ENCODE measurements at regions not wholly inside any gene's neighbourhood (a gene's known extent, or its start where the extent isn't known, plus 50 kb on each side); places are given as distances from the start of the nearest gene placed in this dataset.
A peak's percentile ranks its signal among the peaks of the same experiment; 100 is the strongest.
"Not testable (repeated sequence)": the region's sequence is repeated elsewhere in the genome, so short reads cannot be mapped to it uniquely, and the experiment has no call there.

DNA sequence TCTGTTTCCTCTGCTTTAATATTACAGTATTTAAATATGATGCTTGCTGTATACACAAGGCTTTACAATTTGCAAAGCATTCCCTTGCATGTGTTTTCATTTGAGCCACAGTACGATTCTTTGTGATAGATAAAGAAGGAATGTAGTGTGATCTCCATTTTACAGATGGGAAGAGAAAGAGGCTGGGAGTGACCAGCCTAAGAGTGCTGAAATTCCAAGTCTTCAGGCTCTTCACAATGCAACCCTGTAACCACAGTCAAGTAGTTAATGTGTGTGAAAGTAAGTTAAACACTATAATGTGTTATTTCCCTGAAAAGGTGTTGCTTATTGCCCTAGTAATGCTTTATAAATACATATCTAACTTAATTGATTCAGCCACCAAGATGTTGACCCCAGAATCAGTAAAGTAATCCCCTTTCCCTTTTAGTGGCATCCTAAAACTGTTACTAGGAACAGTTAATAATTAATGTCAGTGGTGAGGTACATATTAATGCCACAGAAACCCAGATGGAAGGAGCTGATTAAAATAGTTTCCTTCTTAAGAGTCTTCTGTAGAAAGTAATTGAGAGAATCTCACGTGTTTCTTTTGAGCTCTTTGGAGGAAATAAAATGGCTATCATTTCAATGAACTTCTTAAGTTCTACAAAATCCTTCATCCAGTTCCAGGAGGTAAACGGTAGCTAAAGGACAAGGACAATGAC, 110.4 kb downstream of the IL12A start:
- peak; percentile 23 for DNase-seq (ENCODE audit: low read depth)
- Histone ChIP-seq H3K36me3 (ENCODE audit: control insufficient read depth, insufficient read depth, low read length) (no peaks in the 10 kb centered on the region), H3K27me3 (ENCODE audit: control insufficient read depth, insufficient read depth, low read length) (no peaks in the 10 kb centered on the region), H3K4me3 (ENCODE audit: low read depth, low read length) (no peak overlapping the region)
- TF ChIP-seq, protein P1, sequence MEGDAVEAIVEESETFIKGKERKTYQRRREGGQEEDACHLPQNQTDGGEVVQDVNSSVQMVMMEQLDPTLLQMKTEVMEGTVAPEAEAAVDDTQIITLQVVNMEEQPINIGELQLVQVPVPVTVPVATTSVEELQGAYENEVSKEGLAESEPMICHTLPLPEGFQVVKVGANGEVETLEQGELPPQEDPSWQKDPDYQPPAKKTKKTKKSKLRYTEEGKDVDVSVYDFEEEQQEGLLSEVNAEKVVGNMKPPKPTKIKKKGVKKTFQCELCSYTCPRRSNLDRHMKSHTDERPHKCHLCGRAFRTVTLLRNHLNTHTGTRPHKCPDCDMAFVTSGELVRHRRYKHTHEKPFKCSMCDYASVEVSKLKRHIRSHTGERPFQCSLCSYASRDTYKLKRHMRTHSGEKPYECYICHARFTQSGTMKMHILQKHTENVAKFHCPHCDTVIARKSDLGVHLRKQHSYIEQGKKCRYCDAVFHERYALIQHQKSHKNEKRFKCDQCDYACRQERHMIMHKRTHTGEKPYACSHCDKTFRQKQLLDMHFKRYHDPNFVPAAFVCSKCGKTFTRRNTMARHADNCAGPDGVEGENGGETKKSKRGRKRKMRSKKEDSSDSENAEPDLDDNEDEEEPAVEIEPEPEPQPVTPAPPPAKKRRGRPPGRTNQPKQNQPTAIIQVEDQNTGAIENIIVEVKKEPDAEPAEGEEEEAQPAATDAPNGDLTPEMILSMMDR (IDR thresholded peaks at IDR 0.05; ENCODE audit: insufficient read depth, low read length, poor library complexity, severe bottlenecking), result no peak

DNA sequence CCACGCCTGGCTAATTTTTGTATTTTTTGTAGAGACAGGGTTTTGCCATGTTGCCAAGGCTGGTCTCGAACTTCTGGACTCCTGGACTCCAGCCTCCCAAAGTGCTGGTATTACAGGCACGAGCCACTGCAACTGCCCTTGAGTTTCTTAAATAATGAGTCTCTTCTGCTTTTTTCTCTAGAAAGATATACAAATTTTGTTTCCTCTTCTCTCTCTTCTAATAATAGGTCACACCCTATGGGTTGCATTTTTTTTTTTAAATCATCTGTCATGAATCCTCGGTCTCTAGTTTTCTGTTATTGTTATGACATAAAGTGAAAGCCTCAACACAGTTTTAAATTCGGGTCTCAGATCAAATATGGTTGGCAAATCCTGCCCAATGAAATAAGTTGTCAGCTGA, 111.2 kb downstream of the IL12A start:
- TF ChIP-seq, protein P1 (IDR thresholded peaks at IDR 0.05; ENCODE audit: insufficient read depth, low read length, poor library complexity, severe bottlenecking), result no peak
- Histone ChIP-seq H3K4me3 (ENCODE audit: low read depth, low read length) (no peak overlapping the region), H3K36me3 (ENCODE audit: control insufficient read depth, insufficient read depth, low read length) (no peaks in the 10 kb centered on the region), H3K27me3 (ENCODE audit: control insufficient read depth, insufficient read depth, low read length) (no peaks in the 10 kb centered on the region)
- no peak for DNase-seq (ENCODE audit: low read depth)

DNA sequence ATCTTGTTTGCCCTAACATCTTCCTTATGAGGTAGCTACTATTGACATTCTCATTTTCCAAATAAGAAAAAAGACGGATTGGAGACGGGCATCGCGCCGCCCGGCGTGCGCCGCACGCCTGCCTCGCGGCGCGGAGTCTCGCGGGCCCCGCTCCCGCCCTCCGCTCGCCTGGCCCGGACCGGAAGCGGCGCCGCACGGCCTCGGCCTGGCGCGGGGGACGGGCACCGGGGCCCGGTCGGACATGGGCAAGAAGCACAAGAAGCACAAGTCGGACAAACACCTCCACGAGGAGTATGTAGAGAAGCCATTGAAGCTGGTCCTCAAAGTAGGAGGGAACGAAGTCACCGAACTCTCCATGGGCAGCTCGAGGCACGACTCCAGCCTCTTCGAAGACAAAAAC, 112.0 kb downstream of the IL12A start:
- TF ChIP-seq, protein P1 (IDR thresholded peaks at IDR 0.05; ENCODE audit: insufficient read depth, low read length, poor library complexity, severe bottlenecking), result no peak
- no peaks in the 10 kb centered on the region for H3K27me3 ChIP-seq (ENCODE audit: control insufficient read depth, insufficient read depth, low read length)
- H3K36me3 ChIP-seq (ENCODE audit: control insufficient read depth, insufficient read depth, low read length), result no peaks in the 10 kb centered on the region
- DNase-seq (ENCODE audit: low read depth), result no peak
- H3K4me3 ChIP-seq (ENCODE audit: low read depth, low read length), result no peak overlapping the region

DNA sequence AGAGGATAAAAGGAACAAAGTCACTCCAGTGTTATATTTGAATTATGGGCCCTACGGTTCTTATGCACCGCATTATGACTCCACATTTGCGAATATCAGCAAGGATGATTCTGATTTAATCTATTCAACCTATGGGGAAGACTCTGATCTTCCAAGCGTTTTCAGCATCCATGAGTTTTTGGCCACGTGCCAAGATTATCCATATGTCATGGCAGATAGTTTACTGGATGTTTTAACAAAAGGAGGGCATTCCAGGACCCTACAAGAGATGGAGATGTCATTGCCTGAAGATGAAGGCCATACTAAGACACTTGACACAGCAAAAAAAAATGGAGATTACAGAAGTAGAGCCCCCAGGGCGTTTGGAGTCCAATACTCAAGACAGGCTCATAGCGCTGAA, 113.4 kb downstream of the IL12A start:
- not testable (repeated sequence) for H3K36me3 ChIP-seq (ENCODE audit: control insufficient read depth, insufficient read depth, low read length); DNase-seq (ENCODE audit: low read depth); H3K27me3 ChIP-seq (ENCODE audit: control insufficient read depth, insufficient read depth, low read length); H3K4me3 ChIP-seq (ENCODE audit: low read depth, low read length)

DNA sequence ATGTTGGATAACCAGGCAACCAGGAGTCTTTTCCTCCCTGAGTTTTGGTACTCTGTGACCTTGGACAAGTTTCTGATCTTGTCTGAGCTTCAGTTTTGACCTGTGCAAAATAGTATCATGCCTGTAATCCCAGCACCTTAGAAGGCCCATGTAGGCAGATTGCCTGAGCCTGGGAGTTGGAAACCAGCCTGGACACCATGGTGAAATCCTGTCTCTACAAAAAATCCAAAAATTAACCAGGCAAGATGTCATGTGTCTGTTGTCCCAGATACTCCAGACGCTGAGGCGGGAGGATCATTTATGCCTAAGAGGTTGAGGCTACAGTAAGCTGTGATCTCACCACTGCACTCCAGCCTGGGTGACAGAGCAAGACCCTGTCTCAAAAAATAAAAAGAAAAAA, 114.8 kb downstream of the IL12A start:
- no peaks in the 10 kb centered on the region for H3K36me3 ChIP-seq (ENCODE audit: control insufficient read depth, insufficient read depth, low read length)
- TF ChIP-seq, protein P1 (IDR thresholded peaks at IDR 0.05; ENCODE audit: insufficient read depth, low read length, poor library complexity, severe bottlenecking), result no peak
- no peak overlapping the region for H3K4me3 ChIP-seq (ENCODE audit: low read depth, low read length)
- DNase-seq (ENCODE audit: low read depth), result no peak
- no peaks in the 10 kb centered on the region for H3K27me3 ChIP-seq (ENCODE audit: control insufficient read depth, insufficient read depth, low read length)

DNA sequence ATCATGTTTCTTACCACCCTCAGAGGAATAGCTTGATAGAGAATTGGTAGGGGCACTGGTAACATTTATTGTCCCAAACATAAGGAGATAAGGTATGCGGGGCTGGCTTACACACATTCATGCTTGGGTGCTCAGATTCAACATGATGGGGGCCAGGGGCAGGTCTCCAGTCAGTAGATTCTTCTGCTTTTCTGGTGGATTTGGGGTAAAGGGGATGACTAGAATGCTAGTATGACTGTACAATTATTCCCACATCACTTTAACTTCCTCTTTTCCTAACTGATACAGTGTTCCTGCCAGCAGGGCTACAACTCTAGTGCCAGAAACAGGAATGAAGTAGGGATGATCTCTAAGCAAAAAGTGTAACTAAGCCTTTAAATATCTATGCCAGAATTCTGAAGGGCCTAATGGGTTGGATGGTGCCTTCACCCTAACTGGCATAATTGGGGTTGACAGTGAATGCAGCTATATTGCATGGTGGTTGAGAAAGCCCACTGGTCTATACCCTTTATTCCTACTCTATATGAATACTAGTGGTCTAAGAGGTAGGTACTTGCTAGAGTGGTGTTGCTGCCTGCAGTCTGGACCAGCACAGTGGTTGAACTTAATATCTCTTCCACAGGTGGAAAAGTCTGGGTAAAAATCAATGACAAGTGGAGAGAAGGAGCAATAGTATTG, 117.4 kb downstream of the IL12A start:
- Histone ChIP-seq H3K27me3 (ENCODE audit: control insufficient read depth, insufficient read depth, low read length) (no peaks in the 10 kb centered on the region), H3K36me3 (ENCODE audit: control insufficient read depth, insufficient read depth, low read length) (no peaks in the 10 kb centered on the region), H3K4me3 (ENCODE audit: low read depth, low read length) (no peak overlapping the region)
- DNase-seq (ENCODE audit: low read depth), result no peak
- TF ChIP-seq, protein P1 (IDR thresholded peaks at IDR 0.05; ENCODE audit: insufficient read depth, low read length, poor library complexity, severe bottlenecking), result no peak
